OCI-M2 (cell line): ENCODE measurements at regions not wholly inside any gene's neighbourhood (a gene's known extent, or its start where the extent isn't known, plus 50 kb on each side); places are given as distances from the start of the nearest gene placed in this dataset.

ENCODE experiments used
- DNase-seq: peaks from one replicate; lab custom pipeline; 2025; ENCODE audit not compliant: unreplicated experiment; lab: John Stamatoyannopoulos, UW

DNA sequence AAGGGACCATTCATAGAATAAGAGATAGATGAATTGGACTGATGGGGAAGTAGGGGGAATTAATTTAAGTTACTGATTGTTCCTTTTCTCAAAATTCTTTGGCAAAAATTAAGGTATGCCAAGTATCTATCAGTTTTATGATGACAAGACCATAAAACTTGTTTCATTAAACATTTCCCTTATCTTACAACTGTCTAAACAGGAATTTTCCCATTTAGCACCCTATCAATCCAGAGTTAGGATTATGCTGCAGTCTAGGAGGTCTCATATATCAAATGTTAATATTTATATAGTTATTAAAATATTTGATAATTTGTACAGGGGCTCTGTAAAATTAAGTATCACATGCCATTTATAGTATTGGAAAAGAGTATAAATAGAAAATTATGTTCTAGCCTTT, 51.5 kb upstream of the ARID1B start:
- no peak for DNase-seq

DNA sequence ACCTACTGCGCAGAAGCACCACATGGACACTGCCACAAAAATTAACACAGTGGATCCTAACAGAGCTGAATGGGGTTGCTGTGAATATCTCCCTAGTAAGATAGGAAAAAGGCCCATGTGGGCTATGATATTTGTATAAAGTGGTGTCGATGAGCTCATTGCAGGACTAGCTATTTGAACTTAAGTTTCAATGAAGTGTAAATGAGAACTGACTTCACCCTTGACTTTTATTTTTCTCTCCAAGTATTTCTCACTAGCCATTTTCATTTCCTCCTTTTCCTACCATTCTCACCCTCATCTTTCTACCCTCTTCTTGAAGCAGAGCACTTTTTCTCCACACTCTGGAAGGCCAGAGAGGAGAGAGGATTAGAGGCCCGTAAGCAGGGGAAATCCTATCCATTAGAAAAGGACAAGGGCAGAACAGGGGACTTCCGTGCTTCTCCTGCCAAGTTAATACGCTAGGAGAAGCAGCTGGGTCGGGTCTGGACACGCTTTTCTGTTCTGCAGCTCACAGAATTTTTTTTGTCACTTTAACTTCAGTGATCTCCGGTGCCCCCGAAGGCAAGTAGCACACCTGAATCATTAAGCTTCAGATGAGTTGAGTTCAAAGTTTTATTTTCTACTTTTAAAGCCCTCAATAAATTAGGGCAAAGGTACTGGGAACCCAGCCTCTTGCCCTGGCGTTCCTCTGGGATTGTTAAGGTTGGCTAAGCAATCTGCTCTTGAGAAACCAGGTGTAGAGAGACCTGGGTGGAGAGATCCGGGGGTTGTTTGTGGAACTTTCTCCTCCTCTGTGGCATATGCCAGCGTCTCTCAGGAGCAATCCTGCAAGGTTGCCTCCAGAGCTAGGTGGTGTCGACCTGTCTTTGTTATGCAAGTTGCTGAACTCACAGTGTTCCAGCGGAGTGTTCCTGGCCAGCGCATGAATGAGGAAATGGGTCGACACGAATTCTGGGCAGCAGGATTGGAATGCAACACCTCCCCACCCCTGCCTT, 56.2 kb upstream of the ARID1B start:
- no peak for DNase-seq

DNA sequence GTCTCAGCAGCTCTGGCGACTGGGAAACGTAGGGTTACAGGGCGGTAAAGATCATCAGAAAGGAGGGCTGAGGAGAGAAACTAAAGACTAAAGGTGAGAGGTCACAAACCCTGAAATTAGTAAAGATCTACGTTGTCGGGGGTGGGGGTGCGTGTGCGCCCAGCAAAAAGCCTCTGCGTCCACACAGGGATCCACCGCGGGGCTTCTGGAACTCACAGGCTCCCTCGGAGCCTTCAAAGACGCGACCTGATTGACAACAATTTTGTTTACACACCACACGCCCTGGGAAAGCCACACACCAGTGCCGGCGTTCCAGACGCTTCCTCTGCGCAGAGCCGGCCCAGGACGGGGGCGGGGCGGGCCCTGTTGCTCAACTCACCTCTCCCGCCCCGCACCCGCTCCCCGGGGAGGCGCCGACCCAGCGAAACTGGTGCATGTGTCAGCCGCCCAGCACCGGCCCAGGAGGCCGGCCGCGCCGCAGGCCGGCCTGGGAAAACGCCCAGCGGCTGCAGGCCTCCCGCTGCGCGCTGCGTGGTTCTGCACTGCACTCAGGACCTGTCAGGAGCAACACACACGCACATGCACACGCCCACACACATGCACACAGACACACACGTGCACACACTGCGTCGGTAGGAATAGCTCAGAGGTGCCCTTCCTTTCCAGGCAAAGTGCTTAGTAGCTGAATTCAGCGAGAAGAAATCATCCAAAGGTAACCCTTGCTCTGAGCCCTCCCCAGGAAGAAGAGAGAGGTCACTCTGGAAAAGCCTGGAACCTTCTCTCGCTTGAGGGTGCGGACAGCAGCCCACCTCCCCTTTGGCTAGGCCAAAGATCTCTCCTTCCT, 57.2 kb upstream of the ARID1B start:
- no peak for DNase-seq

DNA sequence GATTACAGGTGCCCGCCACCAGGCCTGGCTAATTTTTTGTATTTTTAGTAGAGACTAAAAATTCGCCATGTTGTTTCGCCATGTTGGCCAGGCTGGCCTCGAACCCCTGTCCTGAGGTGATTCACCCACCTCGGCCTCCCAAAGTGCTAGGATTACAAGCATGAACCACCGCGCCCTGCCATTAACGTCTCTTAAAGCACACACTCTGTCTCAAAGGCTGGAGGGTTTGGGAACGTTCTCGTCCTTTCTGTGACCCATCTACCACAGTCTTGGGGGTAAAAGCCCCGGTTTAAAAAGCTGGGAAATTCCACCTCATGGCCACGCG, 57.8 kb upstream of the ARID1B start:
- no peak for DNase-seq

GRCh38 chr6:156718647-156719394, 58.4 kb upstream of the ARID1B start:
- DNase-seq = no peak

GRCh38 chr6:156717542-156717941, 59.6 kb upstream of the ARID1B start:
- DNase-seq = no peak

GRCh38 chr6:156715839-156716238, 61.3 kb upstream of the ARID1B start:
- no peak for DNase-seq

GRCh38 chr6:156713548-156713947, 63.6 kb upstream of the ARID1B start:
- DNase-seq = no peak

- DNase-seq = no peak
These were observed 66.7 kb upstream of the ARID1B start for GRCh38 chr6:156710479-156710878.

- no peak for DNase-seq
These were observed 69.4 kb upstream of the ARID1B start for GRCh38 chr6:156707818-156708217.

DNA sequence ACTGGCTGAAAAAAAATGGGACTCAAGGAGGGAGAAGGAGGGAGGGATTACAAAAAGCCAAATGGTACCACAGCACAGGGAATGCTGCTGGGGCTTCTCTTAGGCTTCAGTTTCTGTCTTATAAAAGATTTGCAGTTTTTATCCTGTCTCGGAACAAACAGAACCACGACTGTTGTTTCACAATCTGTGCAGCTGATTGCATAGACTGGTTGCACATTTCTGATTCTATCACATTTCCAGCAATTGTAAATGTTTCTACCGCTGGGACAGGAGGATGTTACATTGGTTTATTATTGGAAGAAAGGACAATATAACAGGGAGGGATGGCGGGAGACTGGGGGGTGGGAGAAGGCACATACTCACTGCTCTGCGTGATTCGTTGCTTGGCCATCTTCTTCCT, 73.5 kb upstream of the ARID1B start:
- DNase-seq = no peak

GRCh38 chr6:156701966-156702365, 75.2 kb upstream of the ARID1B start:
- no peak for DNase-seq

DNA sequence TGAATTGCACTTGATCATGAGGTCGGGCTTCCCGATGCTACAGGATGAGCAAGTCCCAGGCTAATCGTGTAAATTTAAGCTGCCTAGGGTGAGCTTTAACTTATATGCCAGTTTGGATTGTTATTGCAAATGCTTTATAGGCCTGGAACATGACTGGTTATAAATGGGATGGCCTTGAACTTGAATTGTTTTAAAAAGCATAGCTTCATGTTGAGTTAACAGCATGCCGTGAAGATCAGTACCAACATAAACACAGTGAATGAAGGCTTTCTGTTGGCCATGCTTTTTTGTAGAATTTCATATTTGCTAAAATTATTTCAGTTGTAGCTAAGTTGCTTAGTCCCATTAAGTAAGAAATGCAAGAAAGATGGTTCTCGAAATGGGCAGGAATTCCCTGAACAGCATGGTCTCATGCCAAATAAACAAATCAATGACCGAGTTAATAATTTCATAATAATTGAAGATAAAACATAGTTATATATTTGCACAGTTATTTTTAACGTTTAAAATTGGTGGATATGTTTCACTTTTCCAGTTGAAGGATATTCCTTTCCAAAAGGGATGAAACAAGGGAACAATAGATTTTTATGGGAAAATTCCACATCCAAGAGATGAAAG, 76.6 kb upstream of the ARID1B start:
- no peak for DNase-seq

- no peak for DNase-seq
These were observed 77.2 kb upstream of the ARID1B start for GRCh38 chr6:156699935-156700334.

GRCh38 chr6:156699017-156699421, 78.2 kb upstream of the ARID1B start:
- no peak for DNase-seq

- DNase-seq = no peak
These were observed 78.8 kb upstream of the ARID1B start for GRCh38 chr6:156698239-156699016.

GRCh38 chr6:156697225-156697830, 79.8 kb upstream of the ARID1B start:
- DNase-seq = no peak

DNA sequence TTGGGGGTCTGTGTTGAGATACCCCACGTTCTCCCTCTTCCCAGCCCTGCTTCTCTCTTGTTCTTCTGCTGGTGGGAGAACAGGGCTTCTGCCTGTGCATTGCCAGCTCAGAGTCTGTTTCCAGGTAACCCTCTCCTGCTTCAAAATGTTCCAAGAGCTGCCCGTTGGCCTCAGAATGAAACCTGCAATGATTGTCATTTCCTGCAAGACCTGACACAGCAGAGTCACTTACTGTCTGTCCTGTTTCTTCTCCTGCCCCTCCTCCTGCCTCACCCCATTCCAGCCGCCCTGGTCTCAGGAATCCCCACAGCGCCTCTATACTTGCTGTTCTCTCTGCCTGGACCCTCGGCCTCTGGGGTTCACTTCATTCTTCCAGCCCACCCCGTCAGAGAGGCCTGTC, 81.4 kb upstream of the ARID1B start:
- DNase-seq = no peak

GRCh38 chr6:156694679-156695078, 82.5 kb upstream of the ARID1B start:
- no peak for DNase-seq

DNA sequence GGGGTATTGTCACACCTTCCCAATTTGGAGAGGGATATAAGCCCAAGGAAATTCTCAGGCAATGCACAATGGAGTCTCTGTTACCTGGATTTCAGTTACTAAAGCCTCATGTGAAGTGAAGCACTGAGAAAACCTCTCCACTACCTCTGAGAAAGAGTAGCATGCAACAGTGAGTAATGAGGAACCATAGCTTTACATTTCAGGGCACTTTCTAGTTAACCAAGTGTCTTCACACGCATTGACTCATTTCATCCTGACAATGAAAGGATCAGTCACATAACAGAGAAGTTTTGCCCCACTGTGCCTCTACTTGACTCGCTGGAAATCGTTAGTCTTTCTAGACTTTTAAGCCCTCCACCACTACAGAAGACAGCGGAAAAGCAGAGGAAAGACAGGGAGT, 86.2 kb upstream of the ARID1B start:
- no peak for DNase-seq
